ENCODE measurements at regions not wholly inside any gene's neighbourhood (a gene's known extent, or its start where the extent isn't known, plus 50 kb on each side); places are given as distances from the start of the nearest gene placed in this dataset.

DNA sequence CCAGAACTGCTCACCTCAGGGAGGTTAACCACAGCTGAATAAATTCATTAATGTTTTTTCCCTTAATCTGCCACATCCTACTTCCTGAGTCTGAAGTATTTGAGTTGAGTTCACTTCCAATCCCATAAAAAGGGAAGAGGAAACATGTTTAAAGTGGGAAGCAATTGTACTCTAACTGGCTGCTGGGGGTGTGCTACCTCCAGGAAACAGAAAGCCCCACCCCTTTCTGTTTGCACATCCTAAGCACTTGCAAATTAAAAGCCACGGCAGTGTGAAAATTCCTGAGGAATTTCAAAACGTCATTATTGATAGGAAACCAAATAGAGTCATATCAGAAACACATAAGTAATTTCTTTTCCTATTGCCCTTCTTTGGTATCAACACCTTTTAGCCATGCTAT lies 307.0 kb upstream of the NR5A2 start:
- Histone ChIP-seq H2AFZ (ENCODE audit: low read length) (no peak overlapping the region), H3K4me1 (ENCODE audit: control insufficient read depth in 2 of 2, insufficient read depth in 1 of 2, low read depth in 1 of 2, low read length in 2 of 2) (peaks cover 0 to 8% of the 10 kb centered on the region in 2 donors), H3K4me2 (ENCODE audit: insufficient read depth, low read length, poor library complexity, severe bottlenecking) (no peak overlapping the region), H3K4ac (ENCODE audit: low read length) (no peak overlapping the region), H3K23ac (ENCODE audit: low read depth, low read length, poor library complexity) (no peak overlapping the region), H3K79me1 (ENCODE audit: low read depth, low read length) (no peaks in the 10 kb centered on the region), H3K9me3 (replicated peaks in 1 of 2; ENCODE audit: control insufficient read depth in 2 of 2, insufficient read depth in 1 of 2, low read depth in 1 of 2, low read length in 2 of 2) (no peaks in the 10 kb centered on the region), H2BK120ac (ENCODE audit: low read depth, low read length) (no peak overlapping the region), H2AK5ac (ENCODE audit: low read depth, low read length) (no peak overlapping the region), H3K27ac (replicated peaks; ENCODE audit: low read length) (no peak overlapping the region), H3K14ac (ENCODE audit: low read length) (no peak overlapping the region), H2BK5ac (ENCODE audit: low read length) (no peak overlapping the region), H4K8ac (ENCODE audit: low read depth, low read length) (no peak overlapping the region), H4K91ac (ENCODE audit: low read depth, low read length, poor library complexity) (no peak overlapping the region), H3K18ac (ENCODE audit: low read length) (no peak overlapping the region), H2BK12ac (ENCODE audit: low read length) (no peak overlapping the region), H3K27me3 (ENCODE audit: control insufficient read depth in 3 of 3, insufficient read depth in 3 of 3, low read depth in 1 of 3, low read length in 3 of 3) (no peaks in the 10 kb centered on the region), H2BK15ac (ENCODE audit: low read length) (no peak overlapping the region), H3K9ac (ENCODE audit: low read depth, low read length, poor library complexity) (no peak overlapping the region), H3K4me3 (ENCODE audit: low read length in 2 of 2) (no peak overlapping the region), H3K36me3 (replicated peaks in 1 of 2; ENCODE audit: control insufficient read depth in 2 of 2, insufficient read depth in 2 of 2, low read length in 2 of 2) (no peaks in the 10 kb centered on the region)
- no peak for DNase-seq (ENCODE audit: low spot score)
- WGBS, 2 donors (ENCODE audit: extremely low coverage in 2 of 2, insufficient read length in 2 of 2, insufficient replicate concordance in 1 of 2), result no CpG with 5 or more reads among the region's 2 CpGs

- no peak overlapping the region for H2AK5ac ChIP-seq (ENCODE audit: low read depth, low read length)
- H4K8ac ChIP-seq (ENCODE audit: low read depth, low read length), result no peak overlapping the region
- no peak overlapping the region for H3K4ac ChIP-seq (ENCODE audit: low read length)
- H2BK15ac ChIP-seq (ENCODE audit: low read length), result no peak overlapping the region
- no peak overlapping the region for H3K4me3 ChIP-seq (ENCODE audit: low read length in 2 of 2)
- DNase-seq (ENCODE audit: low spot score), result no peak
- H2BK120ac ChIP-seq (ENCODE audit: low read depth, low read length), result no peak overlapping the region
- no peak overlapping the region for H3K23ac ChIP-seq (ENCODE audit: low read depth, low read length, poor library complexity)
- WGBS, 2 donors (ENCODE audit: extremely low coverage in 2 of 2, insufficient read length in 2 of 2, insufficient replicate concordance in 1 of 2), result no CpG with 5 or more reads among the region's 1 CpG
- H3K36me3 ChIP-seq (replicated peaks in 1 of 2; ENCODE audit: control insufficient read depth in 2 of 2, insufficient read depth in 2 of 2, low read length in 2 of 2), result no peaks in the 10 kb centered on the region
- no peak overlapping the region for H3K18ac ChIP-seq (ENCODE audit: low read length)
- H4K91ac ChIP-seq (ENCODE audit: low read depth, low read length, poor library complexity), result no peak overlapping the region
- no peak overlapping the region for H2BK5ac ChIP-seq (ENCODE audit: low read length)
- H3K4me1 ChIP-seq (ENCODE audit: control insufficient read depth in 2 of 2, insufficient read depth in 1 of 2, low read depth in 1 of 2, low read length in 2 of 2), result peaks cover 0 to 8% of the 10 kb centered on the region in 2 donors
- no peaks in the 10 kb centered on the region for H3K27me3 ChIP-seq (ENCODE audit: control insufficient read depth in 3 of 3, insufficient read depth in 3 of 3, low read depth in 1 of 3, low read length in 3 of 3)
- H3K27ac ChIP-seq (replicated peaks; ENCODE audit: low read length), result no peak overlapping the region
- H3K14ac ChIP-seq (ENCODE audit: low read length), result no peak overlapping the region
- no peak overlapping the region for H3K4me2 ChIP-seq (ENCODE audit: insufficient read depth, low read length, poor library complexity, severe bottlenecking)
- no peaks in the 10 kb centered on the region for H3K9me3 ChIP-seq (replicated peaks in 1 of 2; ENCODE audit: control insufficient read depth in 2 of 2, insufficient read depth in 1 of 2, low read depth in 1 of 2, low read length in 2 of 2)
- H3K9ac ChIP-seq (ENCODE audit: low read depth, low read length, poor library complexity), result no peak overlapping the region
- H2BK12ac ChIP-seq (ENCODE audit: low read length), result no peak overlapping the region
- H3K79me1 ChIP-seq (ENCODE audit: low read depth, low read length), result no peaks in the 10 kb centered on the region
- no peak overlapping the region for H2AFZ ChIP-seq (ENCODE audit: low read length)
Measured at GRCh38 chr1:199721001-199721400, 306.5 kb upstream of the NR5A2 start.

DNA sequence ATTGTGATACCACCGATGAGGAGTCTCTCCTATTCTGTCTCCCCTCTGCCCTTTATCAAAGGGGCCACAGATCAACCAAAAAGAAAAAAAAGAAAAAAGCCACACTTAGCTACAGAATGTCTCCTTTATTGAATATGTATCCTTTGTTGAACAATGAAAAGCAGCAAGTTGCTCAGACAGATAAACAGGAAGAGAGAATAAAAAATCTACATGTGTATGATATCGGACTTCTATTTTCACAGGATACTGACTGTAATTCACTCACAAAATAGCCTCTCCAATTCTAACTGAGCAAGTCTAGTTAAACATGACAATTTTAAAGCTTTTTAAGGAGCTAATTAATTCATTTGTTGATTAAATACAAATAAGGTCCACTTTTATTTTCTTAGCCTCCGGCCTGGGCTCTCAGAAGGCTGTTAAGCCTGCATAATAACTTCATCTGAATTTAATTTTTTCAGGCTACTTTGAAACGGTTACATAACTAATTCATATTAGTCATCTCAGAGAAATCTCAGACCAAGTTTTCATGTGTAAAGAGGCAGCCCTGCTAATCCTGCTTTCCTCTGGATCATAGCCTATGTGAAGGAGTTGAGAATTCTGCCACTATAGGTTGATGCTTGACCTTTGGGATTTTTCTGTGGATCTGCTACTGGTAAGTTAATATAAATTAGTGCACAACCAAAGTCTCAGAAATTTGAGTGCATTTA lies 304.1 kb upstream of the NR5A2 start:
- H2AK5ac ChIP-seq (ENCODE audit: low read depth, low read length), result no peak overlapping the region
- H3K4me3 ChIP-seq (ENCODE audit: low read length in 2 of 2), result no peak overlapping the region
- no CpG with 5 or more reads among the region's 4 CpGs for WGBS, 2 donors (ENCODE audit: extremely low coverage in 2 of 2, insufficient read length in 2 of 2, insufficient replicate concordance in 1 of 2)
- H4K91ac ChIP-seq (ENCODE audit: low read depth, low read length, poor library complexity), result no peak overlapping the region
- no peak overlapping the region for H3K18ac ChIP-seq (ENCODE audit: low read length)
- no peaks in the 10 kb centered on the region for H3K79me1 ChIP-seq (ENCODE audit: low read depth, low read length)
- H3K14ac ChIP-seq (ENCODE audit: low read length), result no peak overlapping the region
- H2AFZ ChIP-seq (ENCODE audit: low read length), result no peak overlapping the region
- H3K9me3 ChIP-seq (replicated peaks in 1 of 2; ENCODE audit: control insufficient read depth in 2 of 2, insufficient read depth in 1 of 2, low read depth in 1 of 2, low read length in 2 of 2), result no peaks in the 10 kb centered on the region
- H2BK12ac ChIP-seq (ENCODE audit: low read length), result no peak overlapping the region
- H4K8ac ChIP-seq (ENCODE audit: low read depth, low read length), result no peak overlapping the region
- H3K27ac ChIP-seq (replicated peaks; ENCODE audit: low read length), result no peak overlapping the region
- H2BK5ac ChIP-seq (ENCODE audit: low read length), result no peak overlapping the region
- H3K4me2 ChIP-seq (ENCODE audit: insufficient read depth, low read length, poor library complexity, severe bottlenecking), result no peak overlapping the region
- H3K4me1 ChIP-seq (ENCODE audit: control insufficient read depth in 2 of 2, insufficient read depth in 1 of 2, low read depth in 1 of 2, low read length in 2 of 2), result peaks cover 0 to 8% of the 10 kb centered on the region in 2 donors
- DNase-seq (ENCODE audit: low spot score), result no peak
- H3K9ac ChIP-seq (ENCODE audit: low read depth, low read length, poor library complexity), result no peak overlapping the region
- no peak overlapping the region for H3K23ac ChIP-seq (ENCODE audit: low read depth, low read length, poor library complexity)
- no peaks in the 10 kb centered on the region for H3K27me3 ChIP-seq (ENCODE audit: control insufficient read depth in 3 of 3, insufficient read depth in 3 of 3, low read depth in 1 of 3, low read length in 3 of 3)
- no peak overlapping the region for H3K4ac ChIP-seq (ENCODE audit: low read length)
- H2BK120ac ChIP-seq (ENCODE audit: low read depth, low read length), result no peak overlapping the region
- H2BK15ac ChIP-seq (ENCODE audit: low read length), result no peak overlapping the region
- no peaks in the 10 kb centered on the region for H3K36me3 ChIP-seq (replicated peaks in 1 of 2; ENCODE audit: control insufficient read depth in 2 of 2, insufficient read depth in 2 of 2, low read length in 2 of 2)

DNA sequence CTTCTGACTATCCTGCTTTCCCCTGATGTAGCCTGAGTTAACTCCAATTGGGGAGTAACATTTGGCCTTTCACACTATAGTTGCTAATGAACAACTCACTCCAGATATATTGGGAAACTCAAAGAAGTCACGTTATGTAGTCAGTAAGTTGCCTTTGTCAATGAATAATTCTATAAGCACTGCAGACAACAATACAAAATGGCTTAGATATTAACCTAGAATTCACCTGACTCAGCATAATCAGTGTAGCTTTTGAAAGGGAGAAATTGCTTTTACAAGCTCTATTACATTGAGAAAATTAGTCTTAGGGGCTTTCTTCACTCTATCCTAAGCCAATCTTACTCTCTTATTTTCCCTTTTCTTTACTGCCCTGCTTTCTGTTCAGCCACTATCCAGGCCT lies 303.5 kb upstream of the NR5A2 start:
- Histone ChIP-seq H3K18ac (ENCODE audit: low read length) (no peak overlapping the region), H3K36me3 (replicated peaks in 1 of 2; ENCODE audit: control insufficient read depth in 2 of 2, insufficient read depth in 2 of 2, low read length in 2 of 2) (no peaks in the 10 kb centered on the region), H2AFZ (ENCODE audit: low read length) (no peak overlapping the region), H3K14ac (ENCODE audit: low read length) (no peak overlapping the region), H2AK5ac (ENCODE audit: low read depth, low read length) (no peak overlapping the region), H4K8ac (ENCODE audit: low read depth, low read length) (no peak overlapping the region), H3K4me1 (ENCODE audit: control insufficient read depth in 2 of 2, insufficient read depth in 1 of 2, low read depth in 1 of 2, low read length in 2 of 2) (peaks cover 0 to 8% of the 10 kb centered on the region in 2 donors), H2BK12ac (ENCODE audit: low read length) (no peak overlapping the region), H2BK5ac (ENCODE audit: low read length) (no peak overlapping the region), H4K91ac (ENCODE audit: low read depth, low read length, poor library complexity) (no peak overlapping the region), H3K4me2 (ENCODE audit: insufficient read depth, low read length, poor library complexity, severe bottlenecking) (no peak overlapping the region), H3K27me3 (ENCODE audit: control insufficient read depth in 3 of 3, insufficient read depth in 3 of 3, low read depth in 1 of 3, low read length in 3 of 3) (no peaks in the 10 kb centered on the region), H3K23ac (ENCODE audit: low read depth, low read length, poor library complexity) (no peak overlapping the region), H2BK15ac (ENCODE audit: low read length) (no peak overlapping the region), H3K9ac (ENCODE audit: low read depth, low read length, poor library complexity) (no peak overlapping the region), H3K4me3 (ENCODE audit: low read length in 2 of 2) (no peak overlapping the region), H3K27ac (replicated peaks; ENCODE audit: low read length) (no peak overlapping the region), H2BK120ac (ENCODE audit: low read depth, low read length) (no peak overlapping the region), H3K79me1 (ENCODE audit: low read depth, low read length) (no peaks in the 10 kb centered on the region), H3K4ac (ENCODE audit: low read length) (no peak overlapping the region), H3K9me3 (replicated peaks in 1 of 2; ENCODE audit: control insufficient read depth in 2 of 2, insufficient read depth in 1 of 2, low read depth in 1 of 2, low read length in 2 of 2) (no peaks in the 10 kb centered on the region)
- no peak for DNase-seq (ENCODE audit: low spot score)
- WGBS, 2 donors (ENCODE audit: extremely low coverage in 2 of 2, insufficient read length in 2 of 2, insufficient replicate concordance in 1 of 2), result no CpG with 5 or more reads among the region's 1 CpG
